Ecto neural progenitor cell (in vitro differentiated cells): ENCODE measurements at regions not wholly inside any gene's neighbourhood (a gene's known extent, or its start where the extent isn't known, plus 50 kb on each side); places are given as distances from the start of the nearest gene placed in this dataset.
"Not testable (repeated sequence)": the region's sequence is repeated elsewhere in the genome, so short reads cannot be mapped to it uniquely, and the experiment has no call there.

ENCODE experiments used
- DNase-seq: peaks from one replicate; pipeline ENCODE4 v3.0.0-alpha.2; 2018; ENCODE audit warnings: low spot score

DNA sequence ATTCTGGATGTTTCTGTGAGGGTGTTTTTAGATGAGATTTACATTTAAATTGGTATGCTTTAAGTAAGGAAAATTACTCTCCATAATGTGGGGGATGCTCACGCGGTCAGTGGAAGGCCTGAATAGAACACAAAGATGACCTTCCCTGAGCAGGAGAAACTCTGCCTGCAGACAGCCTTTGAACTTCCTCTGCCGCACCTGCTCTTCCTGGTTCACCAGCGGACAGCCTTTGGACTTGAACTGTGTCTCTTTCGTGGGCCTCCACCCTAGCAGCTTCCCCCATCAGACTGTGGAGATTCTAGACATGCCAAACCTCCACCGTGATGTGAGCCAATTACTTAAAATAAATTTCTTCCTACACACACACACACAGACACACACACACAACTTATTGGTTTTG is 210.7 kb downstream of the EFCAB11 start:
- no peak for DNase-seq

DNA sequence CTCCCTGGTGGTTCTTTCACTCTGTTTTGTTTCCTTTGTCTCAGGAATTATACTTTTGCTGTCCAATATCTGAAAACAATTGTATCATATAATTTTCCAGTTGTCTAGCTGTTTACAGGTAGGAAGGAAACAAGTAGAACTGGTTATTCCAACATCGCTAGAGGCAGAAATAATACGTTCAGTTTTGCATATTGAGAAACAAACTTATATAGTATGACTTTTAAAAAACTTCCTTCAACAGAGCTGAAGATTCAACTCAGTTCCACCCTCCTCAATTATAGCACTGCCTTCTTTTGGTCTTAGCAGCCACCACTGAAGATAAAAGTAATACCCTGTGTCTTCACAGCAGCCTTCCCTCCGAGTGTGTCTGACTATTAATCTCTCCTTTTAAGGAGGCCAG is 214.3 kb downstream of the EFCAB11 start:
- DNase-seq = no peak

DNA sequence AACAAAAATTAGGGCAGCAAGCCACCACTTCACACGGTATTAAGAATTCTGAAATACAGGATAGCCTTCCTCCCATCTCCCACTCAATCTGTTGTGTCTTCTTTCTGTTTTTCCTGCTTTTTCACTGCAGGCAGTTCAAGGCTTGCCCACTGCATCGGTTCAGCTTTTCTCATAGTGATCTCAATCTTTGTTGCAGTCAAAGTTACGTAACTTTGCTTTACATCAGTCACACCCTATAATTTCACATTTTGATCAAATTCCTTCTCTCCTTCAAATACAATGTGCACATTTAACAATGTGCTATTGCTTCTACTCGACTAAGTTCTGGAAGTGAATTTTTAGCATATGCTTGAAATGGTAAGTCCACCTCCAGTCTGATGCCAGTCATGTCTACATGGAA is 217.6 kb downstream of the EFCAB11 start:
- no peak for DNase-seq

DNA sequence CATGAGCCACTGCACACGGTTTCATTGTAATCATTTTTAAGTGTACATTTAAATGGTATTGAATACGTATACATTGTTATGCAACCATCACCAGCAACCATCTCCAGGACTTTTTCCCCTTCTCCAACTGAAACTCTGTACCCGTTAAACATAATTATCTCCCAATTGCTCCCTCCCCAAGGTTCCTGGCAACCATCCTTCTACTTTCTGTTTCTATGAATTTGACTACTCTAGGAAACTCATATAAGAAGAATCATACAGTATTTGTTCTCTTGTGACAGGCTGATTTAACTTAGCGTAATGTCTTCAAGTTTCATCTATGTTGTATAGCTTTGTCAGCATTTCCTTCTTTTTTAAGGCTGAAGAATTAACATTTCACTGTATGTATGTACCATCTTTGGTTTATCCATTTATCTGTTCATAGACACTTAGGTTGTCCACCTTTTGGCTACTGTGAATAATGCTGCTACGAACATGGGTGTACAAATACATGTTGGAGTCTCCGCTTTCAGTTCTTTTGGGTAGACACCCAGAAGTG is 223.1 kb downstream of the EFCAB11 start:
- no peak for DNase-seq

DNA sequence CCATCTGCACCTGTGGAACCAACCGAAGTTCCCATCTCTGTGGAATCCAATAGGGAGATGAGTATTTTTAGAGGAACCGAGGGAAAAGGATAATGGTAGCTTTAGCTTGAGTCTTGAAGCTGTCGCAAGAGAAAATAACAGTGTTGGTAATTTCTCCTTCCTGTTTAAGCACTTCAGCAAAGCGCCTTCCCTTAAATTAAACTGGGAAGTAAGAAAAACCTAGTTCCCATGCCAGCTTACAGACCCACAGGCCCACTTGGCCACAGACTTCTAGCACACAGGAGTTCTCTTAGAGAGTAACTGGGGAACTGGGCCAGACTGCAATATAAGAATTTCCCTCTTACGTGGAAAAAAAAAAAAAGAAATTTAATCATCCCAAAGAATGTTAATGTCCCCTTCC is 223.8 kb downstream of the EFCAB11 start:
- no peak for DNase-seq

DNA sequence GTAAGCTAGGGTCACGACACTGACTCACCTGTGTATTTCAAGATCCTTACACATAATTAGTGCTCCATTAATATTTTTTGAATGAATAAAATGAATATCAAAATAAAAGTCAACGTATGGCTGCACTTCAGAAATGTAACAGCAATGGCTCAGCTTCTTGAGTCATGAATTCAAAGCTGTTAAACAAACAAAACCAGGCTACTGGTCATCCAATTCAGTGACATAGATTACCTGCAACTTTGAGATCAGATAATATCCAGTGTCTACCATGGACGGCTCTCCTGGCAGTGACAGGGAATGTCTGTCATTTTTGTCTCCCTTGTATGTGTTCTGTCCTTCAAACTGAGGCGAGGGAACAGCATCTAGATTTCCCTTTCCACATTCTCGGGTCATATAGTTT is 225.6 kb downstream of the EFCAB11 start:
- no peak for DNase-seq

DNA sequence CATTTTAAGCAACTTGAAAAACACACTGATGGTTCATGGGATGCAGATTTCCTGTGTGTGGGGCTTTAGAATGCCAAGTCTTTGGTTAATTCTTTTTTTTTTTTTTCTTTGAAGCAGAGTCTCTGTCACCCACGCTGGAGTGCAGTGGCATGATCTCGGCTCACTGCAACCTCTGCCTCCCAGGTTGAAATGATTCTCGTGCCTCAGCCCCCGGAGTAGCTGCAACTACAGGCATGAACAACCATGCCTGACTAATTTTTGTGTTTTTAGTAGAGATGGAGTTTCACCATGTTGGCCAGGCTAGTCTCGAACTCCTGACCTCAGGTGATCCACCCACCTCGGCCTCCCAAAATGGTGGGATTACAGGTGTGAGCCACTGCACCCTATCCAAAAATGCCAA is 228.3 kb downstream of the EFCAB11 start:
- not testable (repeated sequence) for DNase-seq

DNA sequence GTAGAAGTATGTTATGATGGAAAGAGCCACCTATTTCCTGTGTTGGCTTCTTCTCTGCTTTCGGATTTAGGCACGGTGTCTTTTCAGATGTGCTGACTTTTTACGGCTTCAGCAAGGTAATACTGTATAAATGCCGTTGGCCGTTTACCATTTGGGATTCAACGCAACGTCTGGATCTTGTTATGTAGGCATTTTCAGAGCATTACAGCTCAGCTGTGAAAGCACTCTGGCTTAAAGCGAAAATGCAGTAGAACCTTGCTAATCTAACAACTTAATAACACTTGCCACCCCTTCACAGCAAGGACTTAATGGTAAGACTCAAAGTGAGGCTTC is 229.9 kb downstream of the EFCAB11 start:
- no peak for DNase-seq

DNA sequence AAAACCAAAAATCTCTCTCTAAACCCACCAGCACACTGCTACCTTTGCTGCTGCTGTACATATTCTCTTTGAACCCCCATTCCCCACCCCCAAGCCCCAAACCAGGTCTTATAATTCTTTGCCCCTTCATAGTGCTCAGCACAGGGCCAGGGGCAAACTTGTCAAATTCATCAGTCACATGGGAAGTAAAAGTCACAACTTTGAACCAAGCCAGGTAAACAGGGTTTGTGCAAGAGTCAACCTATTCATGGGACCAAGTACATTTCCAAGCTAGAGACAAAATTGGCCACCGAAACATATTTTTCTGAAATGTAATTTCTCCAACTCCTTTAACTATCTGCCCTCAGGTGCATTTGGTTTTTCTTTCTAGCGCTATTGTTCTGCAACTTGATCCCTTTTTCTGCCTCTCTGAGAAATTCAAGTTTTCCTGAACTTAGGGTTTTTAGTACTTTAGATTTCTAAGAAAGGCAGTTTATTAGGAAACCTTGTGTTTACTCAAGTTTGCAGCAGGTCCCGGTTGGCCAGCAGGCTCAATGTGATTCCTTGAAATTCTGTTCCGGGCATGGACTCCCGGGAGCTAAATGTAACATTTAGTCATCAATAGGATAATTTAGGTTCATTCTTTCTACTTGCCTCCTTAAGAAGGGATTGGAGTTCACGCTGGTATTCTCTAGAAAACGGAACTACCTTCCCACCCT is 230.5 kb downstream of the EFCAB11 start:
- DNase-seq = no peak

DNA sequence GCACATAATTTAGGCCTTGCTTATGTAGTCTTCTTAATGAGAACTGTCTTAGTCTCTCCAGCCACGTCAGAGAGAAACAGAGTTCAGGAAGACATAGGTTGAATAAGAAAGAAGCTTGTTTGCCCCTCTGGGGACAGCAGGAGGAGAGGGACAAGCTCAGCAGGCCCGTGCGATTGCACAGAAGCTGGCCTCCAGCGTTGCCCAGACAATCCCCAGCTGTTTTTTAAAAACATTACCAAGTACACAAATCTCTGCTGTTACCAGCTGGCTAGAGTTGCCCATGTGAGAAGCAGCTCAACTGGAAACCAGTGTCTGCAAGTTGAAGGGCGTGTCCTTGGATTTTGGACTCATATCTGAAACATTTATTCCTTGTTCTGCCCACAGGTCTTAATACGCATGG is 232.6 kb downstream of the EFCAB11 start:
- DNase-seq = no peak

DNA sequence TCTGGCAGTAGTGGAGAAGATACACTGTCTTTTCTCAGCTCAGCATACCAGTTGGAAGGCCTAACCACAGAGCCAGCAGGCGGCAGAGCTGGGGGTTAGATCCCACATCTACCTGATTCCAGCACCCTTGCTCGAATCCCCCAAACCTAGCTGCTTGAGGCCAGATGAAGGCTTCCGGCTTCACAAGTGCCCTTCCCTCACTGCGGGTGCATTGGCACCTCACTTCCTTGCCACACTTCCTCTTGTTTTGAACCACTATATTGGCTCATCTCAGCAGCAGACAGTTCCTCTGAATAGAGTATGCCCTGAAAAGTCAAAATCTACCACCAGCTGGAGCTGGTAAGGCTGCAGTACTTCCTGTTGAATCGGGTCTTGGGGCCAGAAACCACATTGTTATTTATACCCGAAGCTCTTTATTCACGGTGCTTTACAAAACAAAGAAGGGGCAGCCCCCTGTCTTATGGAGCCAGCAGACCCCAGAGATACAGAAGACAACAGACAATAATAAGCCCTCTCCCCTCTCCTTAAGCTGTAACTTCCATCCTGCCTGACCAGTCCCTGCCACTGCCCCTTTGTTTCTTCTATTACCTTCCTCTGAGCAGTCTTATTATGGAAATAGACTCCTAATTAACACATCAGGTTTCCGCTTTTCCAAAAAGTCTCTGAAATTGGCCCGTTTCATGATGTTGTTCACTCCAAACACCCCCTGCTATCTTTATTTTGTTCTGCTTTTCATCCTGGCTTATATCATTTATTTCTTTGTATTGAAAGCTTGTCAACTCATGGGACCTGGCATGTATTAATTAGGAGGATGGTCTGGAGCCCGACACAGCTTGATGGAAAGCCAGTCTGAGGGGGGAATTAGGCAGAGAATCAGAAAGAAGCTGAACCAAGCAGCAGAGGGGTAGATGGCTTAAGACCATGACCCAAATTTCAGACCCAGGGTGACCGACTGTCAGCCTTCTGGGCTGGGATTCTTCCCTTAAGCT is 233.5 kb downstream of the EFCAB11 start:
- DNase-seq = no peak

DNA sequence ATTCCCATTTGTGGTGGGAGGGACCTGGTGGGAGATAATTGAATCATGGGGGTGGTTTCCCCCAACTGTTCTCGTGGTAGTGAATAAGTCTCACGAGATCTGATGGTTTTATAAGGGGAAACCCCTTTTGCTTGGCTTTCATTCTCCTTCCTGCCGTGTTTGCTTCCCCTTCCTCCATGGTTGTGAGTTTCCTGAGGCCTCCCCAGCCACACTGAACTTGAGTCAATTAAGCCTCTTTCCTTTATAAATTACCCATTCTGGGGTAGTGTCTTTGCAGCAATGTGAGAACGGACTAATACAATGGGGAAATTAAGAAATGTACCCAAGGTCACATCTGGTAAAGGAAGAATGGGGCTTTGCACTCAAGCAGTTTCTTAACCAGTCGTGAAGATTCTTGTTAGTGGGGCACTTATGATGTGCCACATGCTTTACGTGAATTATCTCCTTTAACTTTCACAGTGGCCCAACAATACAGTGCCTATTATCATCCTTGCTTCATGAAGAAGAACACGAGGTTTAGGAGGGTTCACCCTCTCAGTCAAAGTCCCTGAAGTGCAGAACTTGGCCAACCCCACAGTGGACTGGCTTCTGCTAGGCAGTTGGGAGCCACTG is 234.3 kb downstream of the EFCAB11 start:
- DNase-seq = no peak

DNA sequence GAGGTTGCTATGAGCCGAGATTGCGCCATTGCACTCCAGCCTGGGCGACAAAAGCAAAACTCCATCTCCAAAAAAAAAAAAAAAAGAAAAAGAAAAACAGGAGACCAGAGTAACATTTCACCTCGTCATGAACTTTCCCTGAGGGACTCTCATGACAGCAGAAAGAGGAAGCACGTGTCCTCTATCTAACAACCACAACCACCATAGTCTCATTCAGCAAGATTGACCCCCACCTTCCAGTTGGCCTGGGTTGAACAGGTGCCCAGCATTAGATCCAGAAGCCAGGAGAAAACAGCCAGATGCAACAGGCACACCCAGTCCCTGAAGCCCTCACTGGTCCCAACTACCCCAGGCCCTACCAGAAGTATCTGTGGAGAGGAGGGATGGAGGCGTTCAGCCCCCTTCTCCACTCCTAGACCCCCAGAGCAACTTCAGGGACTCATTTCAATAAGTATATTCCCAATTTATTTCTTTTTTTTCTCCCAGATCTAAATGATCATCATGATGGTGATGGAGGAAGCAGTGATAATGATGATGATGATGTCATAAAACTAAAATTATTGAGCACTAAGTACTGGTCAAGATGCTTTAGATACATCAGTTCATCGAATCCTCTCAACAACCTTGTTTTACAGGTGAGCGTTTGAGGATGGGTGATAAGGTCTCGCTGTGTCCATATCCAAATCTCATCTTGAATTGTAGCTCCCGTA is 235.0 kb downstream of the EFCAB11 start:
- no peak for DNase-seq

DNA sequence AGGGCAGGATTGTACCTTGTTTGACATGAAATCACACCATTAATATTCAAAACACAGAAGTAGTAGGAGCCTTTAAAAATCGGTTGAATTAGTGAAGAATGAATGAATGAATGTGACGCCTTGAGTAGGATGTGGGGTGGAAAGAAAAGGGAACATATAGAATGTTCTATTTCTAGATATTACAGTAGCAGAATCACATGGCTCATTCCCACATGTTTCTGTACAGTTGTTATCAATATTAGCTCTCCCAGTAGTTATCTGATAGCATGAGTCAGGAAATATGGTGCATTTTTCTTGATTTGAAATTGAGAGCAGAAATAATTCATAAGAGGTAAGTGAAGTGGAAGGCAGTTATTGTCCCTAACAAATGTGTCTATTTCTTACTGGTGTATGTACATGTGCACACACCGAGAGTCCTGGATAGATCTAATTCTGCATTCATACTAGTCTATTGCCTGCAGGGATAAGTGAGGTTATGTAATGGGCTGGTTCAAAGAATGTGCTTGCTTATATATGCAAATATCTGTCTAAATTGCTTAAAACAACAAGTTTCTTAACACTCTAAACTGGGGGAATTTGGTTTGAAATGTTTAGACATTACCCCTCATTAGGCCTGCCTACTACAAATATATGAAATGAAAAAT is 245.4 kb downstream of the EFCAB11 start:
- no peak for DNase-seq

DNA sequence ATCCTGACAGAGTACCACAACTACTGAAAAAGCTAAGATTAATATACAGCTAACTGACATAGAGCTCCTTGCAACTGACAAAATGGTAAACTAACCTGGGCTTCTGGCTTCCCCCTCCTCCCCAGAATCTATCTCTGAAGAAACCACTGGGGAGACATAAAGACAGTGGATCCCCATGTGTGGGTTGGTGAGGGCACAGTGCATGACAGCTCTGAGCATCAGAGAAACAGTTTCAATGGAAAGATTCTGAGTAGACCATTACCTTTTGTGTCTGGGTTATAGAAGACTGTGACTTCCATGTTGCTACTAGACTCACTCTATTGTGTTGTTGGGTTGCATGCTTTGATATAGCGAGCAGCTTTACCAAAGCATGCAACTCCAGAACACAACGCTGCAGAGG is 247.4 kb downstream of the EFCAB11 start:
- no peak for DNase-seq

DNA sequence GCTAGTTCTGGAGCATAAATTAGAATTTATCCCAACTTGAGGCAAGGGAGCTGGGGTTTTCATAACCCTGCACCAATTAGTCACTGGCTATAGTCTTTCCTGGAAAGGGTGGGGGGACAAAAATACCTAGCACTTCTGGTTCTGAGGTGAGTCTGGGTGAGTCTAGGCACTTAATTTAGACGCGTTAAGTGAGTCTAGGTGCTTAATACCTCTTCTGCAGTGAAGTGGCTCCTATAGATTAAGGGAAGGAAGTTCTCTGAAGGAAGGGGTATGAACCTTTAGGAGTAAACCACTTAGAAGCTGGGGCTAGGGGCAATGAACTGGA is 251.7 kb downstream of the EFCAB11 start:
- no peak for DNase-seq

DNA sequence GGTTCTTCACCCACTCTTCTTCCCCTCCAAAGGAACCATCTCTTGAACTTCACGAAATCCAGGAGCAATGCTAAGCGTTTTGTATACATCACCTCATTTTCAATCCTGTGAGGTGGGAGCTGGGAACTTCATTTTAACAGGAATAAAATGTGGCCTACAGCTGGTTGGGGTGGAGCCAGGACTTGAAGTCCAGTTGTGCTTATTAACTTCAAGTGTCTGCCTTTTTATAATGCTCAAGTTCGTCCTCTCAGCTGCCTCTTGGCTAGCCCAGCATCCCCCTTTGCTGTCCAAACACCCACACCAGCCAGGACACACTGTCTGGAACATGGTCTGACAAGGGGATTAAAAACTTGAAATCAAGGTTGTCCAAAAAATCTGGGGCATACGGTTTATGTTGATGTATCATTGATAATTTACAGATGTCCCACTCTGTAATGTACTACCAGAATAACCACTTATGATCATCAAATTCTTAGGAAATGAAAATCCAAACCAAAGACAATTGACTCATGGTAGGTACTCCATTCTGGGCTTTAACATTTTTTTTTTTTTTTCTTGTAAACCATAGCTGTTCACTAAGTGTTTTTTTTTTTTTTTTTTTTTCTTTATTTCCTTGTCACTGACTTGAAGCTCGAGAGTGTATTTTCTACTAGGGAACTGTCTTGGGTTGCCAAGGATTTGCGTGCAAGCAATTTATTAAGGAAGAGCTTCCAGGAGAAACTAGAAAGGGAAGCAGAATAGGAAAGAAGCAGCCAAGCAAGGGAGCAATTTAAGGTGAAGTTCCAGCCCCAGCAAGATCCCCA is 252.3 kb downstream of the EFCAB11 start:
- DNase-seq = no peak

DNA sequence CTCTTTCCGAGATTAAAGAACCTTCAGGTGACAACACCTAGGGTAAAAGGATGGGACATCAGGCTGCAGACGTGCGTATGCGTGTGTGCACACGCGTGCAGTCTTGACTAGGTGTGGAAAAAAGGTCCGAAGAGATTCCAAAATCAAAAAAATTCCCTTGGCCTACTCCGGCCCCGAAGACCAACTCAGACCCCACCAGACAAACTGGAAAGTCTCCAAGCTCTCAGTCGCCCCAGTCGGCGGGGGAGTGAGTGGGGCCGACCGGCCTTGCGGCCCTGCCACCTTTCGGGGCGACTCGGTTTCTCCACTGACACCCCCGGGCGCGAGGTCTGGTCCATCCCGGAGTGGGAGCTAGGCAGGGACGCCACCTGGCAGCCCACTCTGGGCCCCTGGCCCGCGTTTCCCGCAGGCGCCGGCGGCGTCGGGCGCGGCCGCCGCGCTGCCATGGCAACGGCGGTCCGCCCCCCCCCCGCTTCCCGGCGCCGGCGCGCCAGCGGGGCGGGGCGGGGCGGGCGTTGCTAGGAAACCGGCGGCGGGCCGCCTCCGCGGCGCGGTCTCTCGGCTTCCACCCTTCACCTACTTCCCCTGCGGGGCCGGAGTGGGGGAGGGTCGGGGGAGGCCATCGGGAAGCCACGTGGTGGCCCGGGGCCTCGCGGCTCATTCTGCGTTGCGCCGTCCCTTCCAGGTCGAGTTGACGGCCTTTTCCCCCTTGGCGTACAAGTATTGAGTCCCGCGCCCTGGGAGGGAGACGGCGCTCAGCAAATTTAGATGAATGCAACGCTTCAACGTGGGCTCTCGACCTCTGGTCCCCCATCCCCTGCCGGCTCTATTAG is 253.1 kb downstream of the EFCAB11 start:
- DNase-seq = peak; percentile 92

DNA sequence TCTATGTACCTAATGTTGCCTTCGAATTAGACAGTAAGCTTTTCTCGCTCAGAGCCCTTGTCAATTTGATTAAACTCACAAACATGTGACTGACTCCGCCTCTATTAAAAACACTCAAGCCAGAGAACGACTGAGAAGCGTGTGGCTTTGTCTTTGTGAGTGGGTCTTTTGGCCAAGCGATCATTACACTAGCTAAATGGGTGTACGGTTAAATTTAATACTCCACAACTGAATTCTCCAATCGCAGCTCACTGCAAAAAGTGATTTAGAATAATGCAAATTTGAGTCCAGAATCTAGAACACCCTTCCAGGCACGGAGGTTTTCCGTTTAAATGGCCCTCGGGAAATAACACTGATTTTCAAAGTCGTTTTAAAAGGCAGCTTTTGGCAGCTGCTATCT is 253.7 kb downstream of the EFCAB11 start:
- DNase-seq = no peak

DNA sequence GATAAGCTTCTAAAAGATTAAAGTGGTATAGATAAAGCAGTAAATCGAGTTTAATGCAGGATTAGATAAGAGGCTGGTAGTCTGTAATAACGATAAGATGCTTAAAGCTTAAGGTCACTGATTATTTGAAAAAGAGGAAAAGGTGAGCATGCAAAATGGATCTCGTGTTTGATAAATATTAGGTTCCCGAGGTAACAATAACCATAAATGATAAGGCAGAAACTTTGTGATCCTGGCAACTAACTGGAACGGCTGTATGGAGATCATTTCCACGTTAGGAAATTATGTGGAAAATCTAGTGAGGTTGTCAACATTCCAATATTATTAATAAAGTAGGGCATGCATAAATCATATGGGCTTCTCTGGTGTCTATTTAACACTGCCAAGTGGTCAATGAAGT is 255.5 kb downstream of the EFCAB11 start:
- DNase-seq = no peak
